DMS153 treated with DMSO at 0.1 percent for 48 hours (cell line): ENCODE measurements at regions not wholly inside any gene's neighbourhood (a gene's known extent, or its start where the extent isn't known, plus 50 kb on each side); places are given as distances from the start of the nearest gene placed in this dataset.
"Not testable (repeated sequence)": the region's sequence is repeated elsewhere in the genome, so short reads cannot be mapped to it uniquely, and the experiment has no call there.

Experiments
- DNase-seq: peaks from one replicate; lab custom pipeline; 2025; ENCODE audit not compliant: unreplicated experiment; lab: John Stamatoyannopoulos, UW

DNA sequence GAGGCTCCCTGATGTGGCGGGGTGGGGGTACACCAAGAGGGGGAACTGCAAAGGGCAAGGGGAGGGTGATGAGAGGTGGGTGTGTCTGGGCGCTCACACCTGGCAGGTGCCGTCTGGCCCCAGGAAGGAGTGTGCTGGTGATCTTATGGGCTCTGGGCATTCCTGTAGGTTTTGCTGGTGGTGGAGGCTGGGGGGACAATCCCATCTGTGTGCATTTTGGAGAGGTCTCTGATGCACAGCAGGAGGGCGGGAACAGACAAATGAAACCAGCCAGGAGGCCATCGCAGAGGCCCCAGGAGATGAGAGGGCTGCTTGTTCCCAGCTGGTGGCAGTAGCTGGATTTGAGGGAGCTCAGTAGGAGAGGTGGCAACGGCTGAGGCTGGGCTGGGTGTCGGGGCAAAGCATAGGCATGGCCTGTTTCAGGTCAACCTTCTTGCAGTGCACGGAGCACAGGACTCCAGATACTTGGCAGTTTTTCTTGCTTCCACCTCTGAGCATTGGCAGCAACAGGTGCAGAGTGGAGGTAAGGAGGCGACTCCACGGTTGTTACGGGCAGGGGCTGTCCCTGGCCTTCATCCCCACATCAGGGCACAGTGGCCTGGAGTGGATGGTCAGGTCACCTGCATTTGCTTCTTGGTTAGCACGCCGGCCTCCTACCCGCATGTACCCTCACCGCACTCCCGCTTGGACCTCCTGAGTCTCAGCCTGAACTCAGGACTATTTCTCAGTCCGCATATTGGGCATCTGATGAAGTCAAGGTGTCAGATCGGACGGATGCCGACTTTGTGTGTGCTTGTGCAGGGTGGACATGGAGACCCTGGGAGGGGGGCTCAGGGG is 194.2 kb upstream of the HDAC4 start:
- no peak for DNase-seq

DNA sequence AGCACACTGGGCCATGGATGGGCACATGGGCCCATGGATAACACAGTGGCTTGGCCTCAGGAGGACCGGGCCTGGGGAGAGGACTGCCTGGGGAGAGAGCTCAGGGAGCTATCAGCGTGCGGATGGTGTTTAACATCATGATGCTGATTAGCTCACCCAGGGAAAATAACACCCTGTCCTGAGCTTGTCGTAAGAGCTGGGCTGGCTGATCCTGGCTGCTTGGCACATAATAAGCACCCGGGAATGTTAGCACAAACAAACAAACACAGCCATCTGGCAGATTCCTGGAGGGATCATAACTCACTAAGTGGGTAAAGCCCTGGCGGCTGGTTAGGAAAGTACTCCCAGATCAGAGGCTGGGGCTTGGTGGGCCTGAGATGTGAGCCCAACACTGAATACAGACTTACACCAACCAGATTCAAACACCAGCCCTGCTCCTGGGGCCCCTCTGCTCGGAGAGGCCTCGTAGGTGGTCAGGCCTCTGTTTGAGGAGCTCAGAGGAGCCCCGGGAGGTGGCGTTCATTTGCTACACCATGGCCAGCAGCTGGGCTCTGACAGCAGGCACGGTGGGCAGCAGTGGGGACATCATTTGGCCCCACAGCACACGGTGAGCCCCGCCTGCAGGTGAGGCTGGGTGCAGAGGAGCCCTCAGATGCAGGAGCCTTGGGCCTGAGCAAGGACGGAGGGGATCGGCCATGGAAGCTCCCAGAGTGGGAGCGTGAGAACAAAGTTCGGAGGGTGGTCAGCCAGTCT is 193.4 kb upstream of the HDAC4 start:
- DNase-seq = no peak

DNA sequence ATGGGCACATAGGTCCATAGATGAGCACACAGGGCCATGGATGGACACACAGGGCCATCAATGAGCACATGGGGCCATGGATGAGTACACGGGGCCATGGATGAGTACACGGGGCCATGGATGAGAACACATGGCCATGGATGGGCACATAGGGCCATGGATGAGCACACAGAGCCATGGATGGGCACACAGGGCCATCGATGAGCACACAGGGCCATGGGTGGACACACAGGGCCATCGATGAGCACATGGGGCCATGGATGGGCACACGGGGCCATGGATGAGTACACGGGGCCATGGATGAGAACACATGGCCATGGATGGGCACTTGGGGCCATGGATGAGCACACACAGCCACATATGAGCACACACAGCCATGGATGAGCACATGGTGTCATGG is 192.6 kb upstream of the HDAC4 start:
- DNase-seq = no peak

DNA sequence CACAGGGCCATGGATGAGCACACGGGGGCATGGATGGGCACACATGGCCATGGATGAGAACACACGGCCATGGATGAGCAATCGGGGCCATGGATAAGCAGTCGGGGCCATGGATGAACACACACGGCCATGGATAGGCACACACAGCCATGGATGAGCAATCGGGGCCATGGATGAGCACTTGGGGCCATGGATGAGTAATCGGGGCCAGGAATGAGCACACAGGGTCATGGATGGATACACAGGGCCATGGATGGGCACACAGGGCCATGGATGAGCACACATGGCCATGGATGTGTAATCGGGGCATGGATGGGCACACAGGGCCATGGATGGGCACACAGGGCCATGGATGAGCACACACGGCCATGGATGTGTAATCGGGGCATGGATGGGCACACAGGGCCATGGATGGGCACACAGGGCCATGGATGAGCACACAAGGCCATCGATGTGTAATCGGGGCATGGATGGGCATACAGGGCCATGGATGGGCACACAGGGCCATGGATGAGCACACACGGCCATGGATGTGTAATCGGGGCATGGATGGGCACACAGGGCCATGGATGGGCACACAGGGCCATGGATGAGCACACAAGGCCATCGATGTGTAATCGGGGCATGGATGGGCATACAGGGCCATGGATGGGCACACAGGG is 191.9 kb upstream of the HDAC4 start:
- not testable (repeated sequence) for DNase-seq

DNA sequence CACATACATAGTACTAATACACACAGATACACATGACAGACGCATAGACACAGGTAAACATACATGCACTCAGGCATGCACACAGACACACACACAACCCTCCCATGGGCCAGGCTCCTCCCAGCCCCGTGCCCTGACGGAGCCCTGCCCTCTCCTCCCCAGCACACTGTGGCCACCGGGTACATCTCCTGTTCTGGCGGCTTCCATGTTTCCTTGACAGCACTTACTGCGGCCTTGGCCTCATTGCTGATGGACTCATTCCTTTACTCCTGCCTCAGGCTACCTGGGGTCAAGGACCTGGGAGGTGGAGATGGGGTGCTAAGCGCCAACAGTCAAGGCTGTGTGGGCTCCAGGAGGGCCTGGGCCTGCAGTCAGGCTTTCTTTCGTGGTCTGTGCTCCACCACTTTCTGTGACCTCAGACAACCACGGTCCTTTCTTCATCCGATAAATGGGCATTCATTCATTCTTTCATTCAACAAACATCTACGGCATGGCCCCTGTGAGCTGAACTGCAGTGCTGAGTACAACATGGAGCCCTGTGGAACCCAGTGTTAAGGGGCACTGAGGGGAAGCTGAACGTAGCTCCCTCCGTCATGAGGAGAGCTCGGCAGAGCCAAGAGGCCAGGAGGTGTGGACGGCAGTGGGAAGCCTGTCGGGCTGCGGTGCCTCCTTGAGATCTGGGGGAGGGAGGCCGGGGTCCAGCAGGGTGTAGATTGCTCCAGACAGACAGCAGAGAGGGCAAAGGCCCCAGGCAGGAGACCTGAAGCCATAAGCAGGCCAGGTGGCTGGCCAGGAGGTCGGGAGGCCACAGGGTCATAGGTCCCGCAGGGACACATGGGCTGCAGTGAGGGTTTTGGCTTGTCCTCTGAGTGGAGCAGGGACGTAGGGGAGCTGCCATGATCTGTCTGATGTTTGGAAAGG is 190.4 kb upstream of the HDAC4 start:
- no peak for DNase-seq

DNA sequence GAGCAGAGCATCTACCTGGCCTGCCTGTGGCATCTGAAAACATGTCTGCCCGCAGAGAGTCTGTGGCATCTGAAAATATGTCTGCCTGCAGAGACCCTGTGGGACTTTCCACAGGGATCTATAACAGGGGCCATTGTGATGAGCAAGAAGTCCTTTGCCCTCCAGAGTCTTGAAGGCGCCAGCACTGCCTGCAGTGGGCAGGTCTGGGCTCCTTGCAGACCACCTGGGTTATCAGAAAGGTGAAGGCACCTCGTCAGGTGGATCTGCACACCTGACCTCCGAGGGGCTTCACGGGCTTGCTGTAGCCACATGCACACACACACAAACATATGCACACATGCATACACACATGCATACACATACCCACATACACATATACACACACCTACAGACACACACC is 189.5 kb upstream of the HDAC4 start:
- no peak for DNase-seq

DNA sequence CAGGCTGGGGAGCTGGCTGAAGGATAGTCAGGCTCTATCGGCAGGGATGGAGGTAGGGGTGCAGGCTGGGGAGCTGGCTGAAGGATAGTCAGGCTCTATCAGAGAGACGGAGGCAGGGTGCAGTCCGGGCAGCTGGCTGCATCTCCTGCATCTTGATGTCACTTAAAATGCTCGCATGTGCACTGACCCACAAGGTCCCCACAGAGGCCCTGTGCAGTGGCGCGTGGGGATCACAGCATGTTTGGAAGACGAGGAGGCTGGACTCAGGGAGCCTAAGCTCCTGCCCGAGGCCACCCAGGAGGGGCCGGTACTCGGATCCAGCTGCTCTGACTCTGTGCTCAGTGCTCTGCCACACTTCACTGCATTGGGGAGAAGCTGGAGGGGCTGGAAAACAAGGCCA is 189.0 kb upstream of the HDAC4 start:
- DNase-seq = no peak

DNA sequence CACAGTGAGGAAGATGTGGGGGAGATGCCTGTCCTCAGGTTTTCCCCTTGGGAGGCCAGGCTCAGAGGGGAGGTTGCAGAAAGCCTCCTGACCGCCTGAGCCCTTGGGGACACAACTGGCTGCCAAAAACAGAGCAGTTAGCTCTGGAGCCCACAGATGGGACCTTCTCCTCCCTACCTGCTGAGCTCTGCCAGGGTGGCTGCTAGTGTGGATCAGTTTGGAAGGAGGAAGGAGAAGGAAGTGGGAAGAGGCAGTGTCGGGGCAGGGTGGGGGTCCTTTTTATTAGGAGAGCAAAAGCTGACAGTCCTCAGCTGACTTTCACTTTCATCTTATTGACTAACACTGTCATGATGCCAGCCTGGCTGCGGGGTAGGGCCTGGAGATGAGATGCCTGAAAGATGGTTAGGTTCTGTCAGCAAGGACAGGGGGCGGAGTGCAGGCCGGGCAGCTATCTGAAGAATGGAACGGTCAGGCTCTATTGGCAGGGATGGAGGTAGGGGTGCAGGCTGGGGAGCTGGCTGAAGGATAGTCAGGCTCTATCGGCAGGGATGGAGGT is 188.5 kb upstream of the HDAC4 start:
- DNase-seq = no peak

DNA sequence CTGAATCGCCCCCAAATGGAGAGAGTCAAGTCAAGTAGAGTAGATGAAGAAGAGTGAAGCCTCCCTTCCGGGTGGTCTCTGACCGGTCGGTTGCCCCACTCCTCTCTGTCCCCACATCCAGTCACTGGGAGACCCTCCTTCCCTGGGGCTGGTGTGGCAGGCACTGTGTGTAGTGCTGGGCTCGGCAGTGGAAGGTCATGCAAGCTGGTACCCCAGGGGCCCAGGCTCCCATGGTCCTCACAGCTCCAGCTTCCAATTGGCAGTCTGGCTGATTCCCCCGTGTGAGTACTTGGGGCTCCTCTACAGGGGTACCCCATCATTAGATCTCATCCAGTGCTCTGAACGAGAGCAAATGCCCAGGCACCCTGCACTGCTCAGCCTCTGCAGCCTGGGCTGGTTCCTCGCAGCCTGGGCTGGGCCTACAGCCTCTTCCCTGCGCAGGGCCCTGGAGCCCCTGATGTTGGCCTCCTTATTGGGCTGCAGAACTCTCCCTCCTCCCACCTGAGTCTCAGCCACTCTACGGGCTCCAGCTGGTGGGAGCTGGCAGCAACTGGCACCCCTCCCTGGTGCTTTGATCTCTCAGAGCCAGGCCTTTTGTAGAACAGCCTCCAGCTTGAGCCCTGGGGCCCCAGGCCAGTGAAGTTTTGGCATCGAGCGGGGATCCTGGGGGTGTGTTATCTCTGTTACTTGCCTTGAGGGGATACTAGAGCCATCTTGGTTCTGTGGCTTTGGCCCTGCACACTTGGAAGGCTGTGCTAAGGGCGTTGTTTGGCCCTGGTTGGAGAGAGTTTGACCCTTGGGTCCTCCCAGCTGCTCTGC is 187.8 kb upstream of the HDAC4 start:
- no peak for DNase-seq

DNA sequence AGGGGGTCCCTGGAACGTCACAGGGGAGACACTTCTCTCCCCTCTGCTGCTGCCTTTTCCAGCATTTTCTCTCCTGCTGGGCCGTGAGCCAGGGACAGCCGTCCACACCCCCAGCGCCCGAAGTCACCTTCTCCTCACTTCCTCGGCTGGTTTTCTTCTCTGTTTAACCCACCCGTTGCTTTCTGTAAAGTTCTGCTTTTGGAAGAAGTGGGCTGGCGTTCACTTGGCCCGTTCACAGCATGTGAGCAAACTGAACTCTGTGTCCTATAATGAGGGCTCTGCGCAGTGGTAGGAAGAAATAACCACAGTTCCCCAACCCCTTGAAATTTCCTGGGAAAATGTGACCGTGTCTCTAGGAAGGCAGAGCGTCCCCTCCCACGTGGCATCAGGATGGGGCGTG is 187.0 kb upstream of the HDAC4 start:
- no peak for DNase-seq

DNA sequence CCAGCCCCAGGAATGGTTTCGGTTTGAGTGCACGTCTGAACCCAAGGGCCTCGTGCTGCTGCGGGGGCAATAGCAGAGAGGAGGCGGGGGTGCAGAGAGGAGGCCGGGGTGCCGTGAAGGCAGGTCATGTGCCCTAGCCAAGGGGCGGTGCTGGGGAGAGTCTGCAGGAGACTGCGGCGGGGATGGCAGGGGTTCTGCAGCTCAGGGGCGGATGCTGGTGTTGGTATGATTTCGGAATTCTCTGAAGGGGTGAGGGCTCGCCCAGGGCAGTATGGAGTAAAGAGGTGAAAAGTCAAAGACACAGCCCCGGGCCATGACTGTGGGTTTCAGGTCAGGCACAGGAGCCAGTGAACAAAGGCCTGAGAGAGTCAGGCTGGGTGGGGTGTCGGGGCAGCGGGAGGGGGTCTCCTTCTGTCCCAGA is 186.5 kb upstream of the HDAC4 start:
- no peak for DNase-seq

DNA sequence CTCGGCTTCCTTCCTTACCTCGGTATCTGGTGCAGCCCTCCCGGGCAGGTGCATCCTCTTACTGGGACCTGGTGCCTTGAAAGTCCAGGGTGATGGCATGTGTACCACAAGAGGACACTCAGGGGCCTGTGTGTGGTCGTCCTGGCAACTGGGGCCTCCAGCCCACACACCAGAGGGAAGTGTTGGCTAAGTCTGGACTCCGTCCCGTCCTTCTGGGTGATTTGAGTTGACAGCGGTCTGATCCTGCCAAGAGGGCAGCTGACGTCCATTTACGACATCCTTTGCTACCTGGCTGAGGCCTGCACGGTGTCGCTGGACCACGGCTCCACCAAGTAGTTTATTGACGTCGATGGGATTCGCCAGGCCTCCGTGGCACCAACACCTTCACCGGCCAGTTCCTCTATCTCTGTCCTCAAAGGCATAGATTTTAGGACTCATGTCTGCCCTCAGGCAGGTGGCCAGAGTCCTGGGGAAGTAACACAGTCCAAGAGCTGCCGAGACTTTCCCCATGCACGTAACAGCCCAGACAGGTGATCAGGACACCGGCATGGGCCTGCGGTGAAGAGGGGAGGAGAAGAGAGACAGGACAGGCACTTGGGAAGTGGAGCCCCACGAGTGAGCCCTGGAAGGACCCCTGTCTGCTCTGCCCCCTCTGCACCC is 186.0 kb upstream of the HDAC4 start:
- no peak for DNase-seq

DNA sequence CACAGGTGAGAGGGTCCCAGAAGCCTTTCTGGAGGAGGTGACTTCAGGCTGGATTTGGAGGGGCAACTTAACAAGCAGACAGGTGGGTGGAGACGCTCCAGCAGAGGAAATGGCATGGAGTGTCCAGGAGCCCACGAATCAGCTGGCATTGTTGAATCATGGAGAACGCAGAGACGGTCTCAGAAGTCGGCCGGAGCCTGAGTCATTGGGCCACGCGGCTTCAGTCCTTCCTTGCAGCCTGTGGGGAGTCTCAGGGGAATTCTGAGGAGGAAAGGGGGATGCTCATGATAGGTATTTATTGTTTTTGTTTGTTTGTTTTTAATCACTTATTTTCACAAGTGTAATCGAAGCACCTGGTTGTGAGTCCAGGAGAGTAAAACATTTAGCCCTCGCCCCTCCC is 184.6 kb upstream of the HDAC4 start:
- DNase-seq = no peak

DNA sequence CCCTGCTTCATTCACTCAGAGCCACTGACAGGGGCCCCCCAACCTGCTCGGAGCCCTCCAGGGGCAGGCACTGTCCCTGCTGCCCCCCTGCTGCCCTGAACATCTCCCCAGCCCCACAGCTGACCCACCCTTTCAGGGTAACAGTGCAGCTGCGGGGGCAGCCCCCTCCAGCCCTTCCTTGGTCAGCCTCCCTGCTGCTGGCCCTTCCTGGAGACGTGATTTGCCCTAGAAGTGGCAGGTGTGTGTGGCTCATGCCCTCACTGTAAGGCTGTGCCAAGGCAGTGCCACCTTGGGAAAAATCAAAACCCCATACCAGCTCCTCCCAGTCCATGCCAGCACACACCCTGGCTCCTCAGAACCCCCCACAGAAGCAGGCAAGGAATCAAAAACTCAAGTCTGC is 184.2 kb upstream of the HDAC4 start:
- DNase-seq = no peak

DNA sequence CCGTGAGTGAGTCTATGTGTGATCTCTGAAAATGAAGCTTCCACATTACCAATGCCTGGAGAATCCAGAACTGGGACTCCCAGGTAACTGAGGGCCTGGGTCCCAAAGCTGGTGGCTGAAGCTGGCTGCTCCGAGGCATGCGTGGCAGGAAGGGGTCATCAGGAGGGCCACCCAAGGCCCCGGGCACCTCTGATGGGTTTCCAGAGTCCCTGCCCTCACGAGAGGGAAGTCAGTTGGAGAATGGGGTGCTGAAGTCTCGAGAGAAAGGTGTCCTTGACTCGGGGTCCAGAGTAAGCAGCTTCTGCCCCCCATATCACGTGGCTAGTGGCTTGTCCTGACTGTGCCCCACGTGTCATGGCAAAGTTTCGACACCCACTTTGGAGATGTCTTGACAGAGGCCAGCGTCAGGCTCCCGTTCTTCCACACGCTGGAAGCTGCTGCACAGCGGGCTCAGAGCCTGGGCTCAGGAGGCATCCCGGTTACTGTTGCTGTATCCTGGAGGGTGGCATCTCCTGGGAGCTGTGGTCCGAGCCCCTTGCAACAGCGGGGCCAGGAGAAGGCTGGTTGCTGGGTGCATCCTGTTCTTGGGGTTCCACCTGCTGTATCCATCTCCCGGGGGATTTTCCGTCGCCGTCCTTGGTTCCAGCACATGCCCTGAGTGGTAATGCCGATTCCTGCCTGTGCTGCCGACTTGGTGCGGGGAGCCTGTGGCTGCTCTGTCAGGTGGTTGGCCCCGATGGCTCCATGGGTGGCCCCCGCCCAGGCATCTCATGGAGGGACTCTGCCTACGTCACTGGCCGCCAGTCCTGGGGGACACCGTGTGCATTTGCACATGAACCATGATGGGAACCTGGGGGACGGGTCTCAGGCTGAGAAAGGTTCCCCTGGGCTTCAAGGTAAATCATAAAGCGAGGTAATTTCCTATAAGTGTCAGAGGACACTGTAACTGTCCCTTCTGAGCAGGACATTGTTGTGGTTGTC is 183.3 kb upstream of the HDAC4 start:
- no peak for DNase-seq

DNA sequence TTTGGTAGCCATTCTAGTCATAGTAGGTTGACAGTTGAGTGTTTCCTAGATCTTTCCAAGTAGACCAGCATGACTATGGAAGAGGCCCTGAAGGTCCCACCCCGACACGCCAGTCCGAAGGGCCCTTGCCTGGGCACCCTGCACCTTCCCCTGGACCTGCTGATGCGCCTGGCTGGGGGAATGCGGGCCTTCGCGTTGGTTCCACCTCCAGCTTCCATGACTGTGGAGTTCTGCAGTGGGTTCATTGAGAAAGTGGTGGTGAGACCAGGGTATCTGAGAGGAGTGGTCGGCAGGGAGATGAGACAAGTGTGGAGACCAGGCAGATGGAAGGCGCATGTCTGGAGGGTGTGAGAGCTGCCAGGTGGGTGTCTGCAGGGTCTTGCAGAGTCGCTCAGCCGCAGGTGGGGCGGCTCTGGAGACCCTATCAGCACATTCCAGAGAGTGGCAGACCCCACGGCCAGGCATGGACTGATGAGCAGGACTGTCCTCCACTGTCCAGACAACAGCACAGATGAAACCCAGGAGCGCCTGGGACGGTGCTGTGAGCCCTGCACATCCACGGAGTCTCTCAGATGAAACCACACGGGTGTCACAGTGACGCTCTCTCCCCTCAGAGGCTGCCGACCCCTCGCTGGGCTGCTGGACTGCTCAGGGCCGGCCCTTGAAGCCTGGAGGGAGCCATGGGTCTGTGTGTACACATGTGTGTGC is 182.5 kb upstream of the HDAC4 start:
- DNase-seq = no peak

DNA sequence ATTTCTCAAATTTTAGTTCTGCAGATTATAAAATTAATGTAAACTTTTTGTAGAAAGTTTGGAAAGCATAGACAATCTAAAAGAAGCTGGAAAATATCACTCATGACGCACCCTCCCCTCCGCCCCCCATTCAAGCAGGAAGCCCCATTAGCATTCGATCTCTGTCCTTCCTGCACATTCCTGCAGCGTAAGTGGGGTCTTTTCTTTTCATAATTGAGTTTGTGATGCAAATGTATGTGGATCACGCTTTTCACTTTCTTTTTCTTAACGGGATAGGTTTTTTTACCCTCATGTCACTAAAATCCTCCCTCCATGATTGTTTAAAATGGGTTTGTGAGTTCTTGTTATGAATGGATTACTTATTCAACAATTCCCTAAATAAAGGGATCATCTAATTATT is 181.7 kb upstream of the HDAC4 start:
- DNase-seq = no peak
